ENCODE measurements at regions not wholly inside any gene's neighbourhood (a gene's known extent, or its start where the extent isn't known, plus 50 kb on each side); places are given as distances from the start of the nearest gene placed in this dataset.

DNA sequence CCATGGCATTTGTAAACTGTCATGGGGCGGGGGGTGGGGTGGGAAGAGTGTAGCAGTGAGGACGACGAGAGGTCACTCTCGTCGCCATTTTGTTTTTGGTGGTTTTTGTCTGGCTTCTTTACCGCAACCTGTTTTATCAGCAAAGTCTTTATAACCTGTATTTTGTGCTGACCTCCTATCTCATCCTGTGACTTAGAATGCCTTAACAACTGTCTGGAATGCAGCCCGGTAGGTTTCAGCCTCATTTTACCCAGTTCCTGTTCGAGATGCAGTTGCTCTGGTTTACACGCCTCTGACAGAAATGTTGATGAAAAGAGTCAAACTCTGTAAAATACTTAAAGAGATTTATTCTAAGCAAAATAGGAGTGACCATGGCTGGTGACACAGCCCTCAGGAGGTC, 852.0 kb downstream of the DACH1 start:
- TF ChIP-seq, protein P1, sequence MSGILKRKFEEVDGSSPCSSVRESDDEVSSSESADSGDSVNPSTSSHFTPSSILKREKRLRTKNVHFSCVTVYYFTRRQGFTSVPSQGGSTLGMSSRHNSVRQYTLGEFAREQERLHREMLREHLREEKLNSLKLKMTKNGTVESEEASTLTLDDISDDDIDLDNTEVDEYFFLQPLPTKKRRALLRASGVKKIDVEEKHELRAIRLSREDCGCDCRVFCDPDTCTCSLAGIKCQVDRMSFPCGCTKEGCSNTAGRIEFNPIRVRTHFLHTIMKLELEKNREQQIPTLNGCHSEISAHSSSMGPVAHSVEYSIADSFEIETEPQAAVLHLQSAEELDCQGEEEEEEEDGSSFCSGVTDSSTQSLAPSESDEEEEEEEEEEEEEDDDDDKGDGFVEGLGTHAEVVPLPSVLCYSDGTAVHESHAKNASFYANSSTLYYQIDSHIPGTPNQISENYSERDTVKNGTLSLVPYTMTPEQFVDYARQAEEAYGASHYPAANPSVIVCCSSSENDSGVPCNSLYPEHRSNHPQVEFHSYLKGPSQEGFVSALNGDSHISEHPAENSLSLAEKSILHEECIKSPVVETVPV (CRISPR knock-in tag; IDR thresholded peaks at IDR 0.05) = no peak
- TF ChIP-seq ZFP3 (CRISPR knock-in tag; IDR thresholded peaks at IDR 0.05) = no peak
- ATAC-seq = no peak

- ATAC-seq = no peak
- TF ChIP-seq ESRRG (CRISPR knock-in tag; IDR thresholded peaks at IDR 0.05) (no peak), ZFP30 (CRISPR knock-in tag; IDR thresholded peaks at IDR 0.05) (no peak), PPARA (CRISPR knock-in tag; IDR thresholded peaks at IDR 0.05; ENCODE audit: borderline replicate concordance) (no peak), ISL1 (CRISPR knock-in tag; IDR thresholded peaks at IDR 0.05) (no peak), ZC3H10 (CRISPR knock-in tag; IDR thresholded peaks at IDR 0.05) (no peak), SNAI2 (CRISPR knock-in tag; IDR thresholded peaks at IDR 0.05) (no peak)
- TF ChIP-seq, protein P1 (CRISPR knock-in tag; IDR thresholded peaks at IDR 0.05) = no peak
Observed at GRCh38 chr13:71005919-71006318, 861.1 kb downstream of the DACH1 start.

DNA sequence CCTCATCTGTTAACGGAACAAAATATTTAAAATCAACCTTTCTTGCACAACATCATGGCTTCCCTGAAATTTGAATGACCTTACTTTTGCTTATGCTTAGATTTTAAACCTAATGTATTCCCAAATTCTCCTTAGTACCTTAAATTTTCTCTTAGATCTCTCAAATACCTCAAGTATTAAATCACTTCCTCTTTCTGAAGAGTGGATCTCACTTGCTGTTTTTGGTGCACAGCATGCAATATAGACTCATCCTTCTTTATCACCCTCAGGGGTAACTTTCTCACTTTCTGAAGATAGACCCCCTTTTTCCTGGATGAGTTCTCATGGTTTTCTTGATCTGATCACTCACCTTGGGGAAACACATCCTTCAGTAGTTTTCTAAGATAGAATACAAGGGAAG, 871.7 kb downstream of the DACH1 start:
- no peak for ATAC-seq
- TF ChIP-seq PATZ1 (CRISPR knock-in tag; IDR thresholded peaks at IDR 0.05; ENCODE audit: borderline replicate concordance) = no peak
- no peak for TF ChIP-seq ZC3H10 (CRISPR knock-in tag; IDR thresholded peaks at IDR 0.05)
- no peak for TF ChIP-seq GLIS3 (CRISPR knock-in tag; IDR thresholded peaks at IDR 0.05)
- TF ChIP-seq CSDC2 (CRISPR knock-in tag; IDR thresholded peaks at IDR 0.05) = no peak
- TF ChIP-seq BACH2 (CRISPR knock-in tag; IDR thresholded peaks at IDR 0.05; ENCODE audit: borderline replicate concordance) = no peak
- TF ChIP-seq SNAI2 (CRISPR knock-in tag; IDR thresholded peaks at IDR 0.05) = no peak
- TF ChIP-seq, protein P2, sequence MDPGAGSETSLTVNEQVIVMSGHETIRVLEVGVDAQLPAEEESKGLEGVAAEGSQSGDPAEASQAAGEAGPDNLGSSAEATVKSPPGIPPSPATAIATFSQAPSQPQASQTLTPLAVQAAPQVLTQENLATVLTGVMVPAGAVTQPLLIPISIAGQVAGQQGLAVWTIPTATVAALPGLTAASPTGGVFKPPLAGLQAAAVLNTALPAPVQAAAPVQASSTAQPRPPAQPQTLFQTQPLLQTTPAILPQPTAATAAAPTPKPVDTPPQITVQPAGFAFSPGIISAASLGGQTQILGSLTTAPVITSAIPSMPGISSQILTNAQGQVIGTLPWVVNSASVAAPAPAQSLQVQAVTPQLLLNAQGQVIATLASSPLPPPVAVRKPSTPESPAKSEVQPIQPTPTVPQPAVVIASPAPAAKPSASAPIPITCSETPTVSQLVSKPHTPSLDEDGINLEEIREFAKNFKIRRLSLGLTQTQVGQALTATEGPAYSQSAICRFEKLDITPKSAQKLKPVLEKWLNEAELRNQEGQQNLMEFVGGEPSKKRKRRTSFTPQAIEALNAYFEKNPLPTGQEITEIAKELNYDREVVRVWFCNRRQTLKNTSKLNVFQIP (CRISPR knock-in tag; IDR thresholded peaks at IDR 0.05; ENCODE audit: borderline replicate concordance, low read depth) = no peak
- TF ChIP-seq TCF4 (CRISPR knock-in tag; IDR thresholded peaks at IDR 0.05; ENCODE audit: borderline replicate concordance) = no peak
- TF ChIP-seq, protein P1 (CRISPR knock-in tag; IDR thresholded peaks at IDR 0.05) = no peak
- TF ChIP-seq TOX (CRISPR knock-in tag; IDR thresholded peaks at IDR 0.05; ENCODE audit: borderline replicate concordance) = no peak
- TF ChIP-seq ISL1 (CRISPR knock-in tag; IDR thresholded peaks at IDR 0.05) = no peak
- TF ChIP-seq ZFP30 (CRISPR knock-in tag; IDR thresholded peaks at IDR 0.05) = no peak
- TF ChIP-seq ZFP3 (CRISPR knock-in tag; IDR thresholded peaks at IDR 0.05) = no peak
- TF ChIP-seq ZNF70 (CRISPR knock-in tag; IDR thresholded peaks at IDR 0.05) = no peak
- TF ChIP-seq ZNF565 (CRISPR knock-in tag; conservative IDR thresholded peaks at IDR 0.05; ENCODE audit: low read depth) = no peak

DNA sequence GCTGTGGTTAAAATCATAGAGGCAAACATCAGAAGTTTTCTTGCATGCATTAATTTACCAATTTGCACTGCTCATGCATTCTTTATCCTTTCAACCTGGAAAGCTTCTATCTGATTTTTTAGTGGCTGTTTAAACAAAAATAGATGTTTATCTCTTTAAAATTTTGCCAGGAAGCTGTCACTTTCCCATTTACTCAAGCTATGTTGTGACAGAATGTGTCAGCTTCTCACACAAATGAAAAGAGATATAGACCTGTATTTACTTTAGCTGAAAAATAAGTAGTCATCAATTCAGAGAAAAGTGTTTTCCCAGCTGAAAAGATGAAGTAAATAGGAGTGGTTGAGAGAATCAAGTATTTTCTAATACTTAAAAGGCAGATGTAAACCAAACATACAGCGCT, 872.8 kb downstream of the DACH1 start:
- no peak for ATAC-seq
- TF ChIP-seq, protein P1 (CRISPR knock-in tag; IDR thresholded peaks at IDR 0.05) = no peak
- TF ChIP-seq SNAI2 (CRISPR knock-in tag; IDR thresholded peaks at IDR 0.05) (no peak), ISL1 (CRISPR knock-in tag; IDR thresholded peaks at IDR 0.05) (peak; percentile 38), CREB5 (CRISPR knock-in tag; IDR thresholded peaks at IDR 0.05; ENCODE audit: low read depth) (no peak), ARNTL (CRISPR knock-in tag; IDR thresholded peaks at IDR 0.05; ENCODE audit: borderline replicate concordance, low read depth) (no peak), RARB (CRISPR knock-in tag; IDR thresholded peaks at IDR 0.05) (no peak)

Data from SK-N-SH treated with all-trans-retinoic acid at 6 μM for 48 hours (cell line).